ACC112 (cell line): ENCODE measurements at regions not wholly inside any gene's neighbourhood (a gene's known extent, or its start where the extent isn't known, plus 50 kb on each side); places are given as distances from the start of the nearest gene placed in this dataset.
"Not testable (repeated sequence)": the region's sequence is repeated elsewhere in the genome, so short reads cannot be mapped to it uniquely, and the experiment has no call there.

Source experiments
- H2AFZ ChIP-seq: fragments of 200-600 bp; sonication (generic); one replicate; pipeline ENCODE4 v1.6.0; 2017; ENCODE audit warnings: antibody characterized with exemption, low read length; ENCODE audit not compliant: unreplicated experiment
- H3K27ac ChIP-seq: fragments of 200-600 bp; sonication (generic); 2 replicates; pipeline ENCODE4 v1.5.1; 2014; ENCODE audit warnings: low read depth, mild to moderate bottlenecking, antibody characterized with exemption, low read length, moderate library complexity
- H3K27me3 ChIP-seq: fragments of 200-600 bp; sonication (generic); 2 replicates; pipeline ENCODE4 v1.6.1; 2014; ENCODE audit warnings: mild to moderate bottlenecking, antibody characterized with exemption, low read length, moderate library complexity, mixed read lengths; ENCODE audit not compliant: insufficient read depth
- H3K36me3 ChIP-seq: fragments of 200-600 bp; sonication (generic); 2 replicates; pipeline ENCODE4 v1.6.1; 2016; ENCODE audit warnings: mild to moderate bottlenecking, antibody characterized with exemption, low read length, moderate library complexity, mixed read lengths; ENCODE audit not compliant: insufficient read depth
- H3K4me1 ChIP-seq: fragments of 200-600 bp; sonication (generic); one replicate; pipeline ENCODE4 v1.6.1; 2016; ENCODE audit warnings: low read length, mixed read lengths; ENCODE audit not compliant: insufficient read depth, unreplicated experiment, control insufficient read depth
- H3K4me3 ChIP-seq: fragments of 200-600 bp; sonication (generic); 2 replicates; pipeline ENCODE4 v1.5.1; 2014; ENCODE audit warnings: mild to moderate bottlenecking, low read depth, low read length
- H3K79me2 ChIP-seq: fragments of 200-600 bp; sonication (generic); one replicate; pipeline ENCODE4 v1.6.0; 2016; ENCODE audit warnings: low read length; ENCODE audit not compliant: control insufficient read depth, unreplicated experiment, insufficient read depth

DNA sequence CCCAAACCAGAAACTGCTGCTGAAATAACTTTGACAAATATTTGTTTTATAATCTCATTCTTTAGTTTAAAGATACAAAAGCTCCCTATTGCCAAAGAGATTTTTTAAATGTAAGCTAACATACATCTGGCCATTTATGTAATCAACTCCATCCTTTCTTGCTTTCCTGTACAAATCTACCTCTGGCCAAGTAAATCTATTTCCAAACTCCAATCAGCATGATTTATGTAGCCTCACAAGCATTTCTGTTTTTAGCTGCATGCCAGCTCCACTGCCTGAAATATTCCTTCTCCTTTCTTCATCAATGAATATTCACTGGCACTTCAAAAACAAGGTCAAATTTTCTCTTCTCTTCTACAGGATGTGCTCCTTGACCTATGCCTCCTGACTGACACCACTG, 80.0 kb downstream of the SHOX2 start:
- Histone ChIP-seq H3K4me3 (no peak overlapping the region), H3K36me3 (no peaks in the 10 kb centered on the region), H3K79me2 (no peaks in the 10 kb centered on the region), H2AFZ (no peak overlapping the region), H3K27me3 (no peaks in the 10 kb centered on the region), H3K4me1 (no peaks in the 10 kb centered on the region), H3K27ac (no peak overlapping the region)

DNA sequence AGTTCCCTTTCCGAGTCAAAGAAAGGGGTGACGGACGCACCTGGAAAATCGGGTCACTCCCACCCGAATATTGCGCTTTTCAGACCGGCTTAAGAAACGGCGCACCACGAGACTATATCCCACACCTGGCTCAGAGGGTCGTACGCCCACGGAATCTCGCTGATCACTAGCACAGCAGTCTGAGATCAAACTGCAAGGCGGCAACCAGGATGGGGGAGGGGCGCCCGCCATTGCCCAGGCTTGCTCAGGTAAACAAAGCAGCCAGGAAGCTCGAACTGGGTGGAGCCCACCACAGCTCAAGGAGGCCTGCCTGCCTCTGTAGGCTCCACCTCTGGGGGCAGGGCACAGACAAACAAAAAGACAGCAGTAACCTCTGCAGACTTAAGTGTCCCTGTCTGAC, 86.3 kb downstream of the SHOX2 start:
- not testable (repeated sequence) for H3K79me2 ChIP-seq, H3K27ac ChIP-seq, H3K4me3 ChIP-seq, H2AFZ ChIP-seq, H3K4me1 ChIP-seq, H3K27me3 ChIP-seq, H3K36me3 ChIP-seq

DNA sequence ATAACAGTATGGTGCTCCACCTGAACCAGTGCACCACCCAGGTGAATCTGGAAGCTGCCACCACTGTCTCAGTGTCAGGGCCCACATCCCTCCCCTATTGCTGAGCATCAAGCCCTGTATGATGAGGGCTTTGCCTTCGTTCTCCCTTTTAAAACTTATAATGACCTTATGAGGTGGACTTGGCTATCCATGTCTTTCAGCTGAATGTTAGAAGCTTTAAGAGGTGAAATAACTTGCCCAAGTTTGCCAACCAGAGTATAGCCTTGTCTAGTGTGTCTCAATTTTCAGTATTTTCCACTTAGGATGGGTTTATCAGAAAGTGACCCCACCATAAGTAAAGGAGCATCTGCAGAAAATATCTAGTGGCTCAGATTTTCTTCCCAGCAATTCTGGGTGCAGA, 87.8 kb downstream of the SHOX2 start:
- H3K27me3 ChIP-seq: no peaks in the 10 kb centered on the region

DNA sequence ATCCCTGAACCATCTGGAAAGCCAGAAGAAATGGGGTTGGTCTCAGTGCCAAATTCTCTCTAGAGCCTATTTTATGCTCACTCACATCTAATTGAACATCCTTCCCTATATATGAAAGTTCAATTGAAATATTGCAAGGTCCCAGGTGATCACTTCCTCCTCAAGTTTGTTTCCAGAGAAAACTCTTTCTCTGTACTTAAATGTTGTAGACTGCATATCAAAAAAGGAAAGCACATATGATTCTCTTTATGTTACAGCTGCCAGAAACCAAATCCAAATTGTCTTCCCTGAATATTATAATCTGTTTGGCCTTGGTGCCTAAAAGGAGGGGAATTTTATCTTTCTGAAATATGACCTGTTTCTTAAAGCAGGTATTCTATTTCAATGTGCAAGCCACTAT, 93.3 kb downstream of the SHOX2 start:
- no peak overlapping the region for H2AFZ ChIP-seq
- no peaks in the 10 kb centered on the region for H3K27me3 ChIP-seq
- no peak overlapping the region for H3K27ac ChIP-seq
- no peaks in the 10 kb centered on the region for H3K36me3 ChIP-seq
- H3K4me3 ChIP-seq: no peak overlapping the region
- no peaks in the 10 kb centered on the region for H3K79me2 ChIP-seq
- H3K4me1 ChIP-seq: no peaks in the 10 kb centered on the region

More for the DNA sequence above, 87.8 kb downstream of the SHOX2 start:
- no peak overlapping the region for H3K27ac ChIP-seq
- no peak overlapping the region for H2AFZ ChIP-seq
- H3K4me3 ChIP-seq: no peak overlapping the region
- no peaks in the 10 kb centered on the region for H3K79me2 ChIP-seq
- no peaks in the 10 kb centered on the region for H3K4me1 ChIP-seq
- no peaks in the 10 kb centered on the region for H3K36me3 ChIP-seq

DNA sequence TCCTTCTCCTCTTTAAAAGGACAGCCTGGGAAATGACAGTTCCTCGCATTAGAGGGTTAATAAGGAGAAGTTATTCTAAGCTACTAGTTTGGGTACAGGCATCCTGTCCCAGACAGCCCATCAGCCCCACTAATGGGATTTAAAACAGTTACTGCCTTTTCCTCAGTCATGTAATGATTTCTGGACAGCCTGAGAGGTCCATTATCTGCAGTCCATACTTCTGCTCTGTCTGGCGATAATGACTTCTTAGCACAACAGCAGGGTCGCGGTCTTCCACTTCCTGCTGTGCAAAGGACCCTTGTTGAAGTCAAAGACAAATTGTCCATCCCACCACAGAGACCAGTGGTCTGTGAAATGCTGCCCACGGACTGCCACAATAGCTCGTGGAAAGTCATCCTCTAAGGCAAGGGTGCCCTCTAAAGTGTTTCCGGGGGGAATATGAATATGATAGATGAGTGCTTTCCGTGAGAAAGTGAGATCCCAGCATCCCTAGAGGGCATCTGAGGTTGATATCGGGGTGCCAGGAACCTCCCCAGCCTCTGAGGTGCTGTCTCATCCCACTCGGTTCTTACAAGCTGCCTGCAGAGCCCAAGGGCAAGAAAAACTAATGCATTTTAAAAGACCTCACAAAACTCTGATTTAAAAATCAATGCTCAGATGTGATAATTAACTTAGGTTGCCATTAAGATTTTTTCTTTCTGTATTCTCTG, 100.7 kb downstream of the SHOX2 start:
- Histone ChIP-seq H3K79me2 (no peaks in the 10 kb centered on the region), H3K27me3 (no peaks in the 10 kb centered on the region), H3K4me1 (no peaks in the 10 kb centered on the region), H3K4me3 (no peak overlapping the region), H3K27ac (no peak overlapping the region), H2AFZ (no peak overlapping the region), H3K36me3 (no peaks in the 10 kb centered on the region)

DNA sequence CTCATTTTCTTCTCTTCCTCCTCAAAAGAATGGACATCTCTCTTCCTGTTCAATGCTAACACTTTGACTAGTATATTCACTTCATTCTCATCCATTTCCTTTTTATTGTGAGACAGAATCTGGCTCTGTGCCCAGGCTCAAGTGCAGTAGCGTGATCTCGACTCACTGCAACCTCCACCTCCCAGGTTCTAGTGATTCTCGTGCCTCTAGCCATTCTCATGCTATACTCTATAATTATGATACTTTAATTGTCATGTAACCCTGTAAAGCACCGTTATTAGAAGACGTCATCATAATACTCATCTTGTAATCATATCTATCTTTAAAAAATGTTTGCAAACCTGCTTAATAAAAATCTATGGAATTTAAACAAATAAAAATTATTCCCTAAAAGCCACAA, 107.0 kb downstream of the SHOX2 start:
- Histone ChIP-seq H3K4me3 (no peak overlapping the region), H3K27me3 (no peaks in the 10 kb centered on the region), H3K27ac (no peak overlapping the region), H2AFZ (no peak overlapping the region), H3K79me2 (no peaks in the 10 kb centered on the region), H3K36me3 (no peaks in the 10 kb centered on the region), H3K4me1 (no peaks in the 10 kb centered on the region)

DNA sequence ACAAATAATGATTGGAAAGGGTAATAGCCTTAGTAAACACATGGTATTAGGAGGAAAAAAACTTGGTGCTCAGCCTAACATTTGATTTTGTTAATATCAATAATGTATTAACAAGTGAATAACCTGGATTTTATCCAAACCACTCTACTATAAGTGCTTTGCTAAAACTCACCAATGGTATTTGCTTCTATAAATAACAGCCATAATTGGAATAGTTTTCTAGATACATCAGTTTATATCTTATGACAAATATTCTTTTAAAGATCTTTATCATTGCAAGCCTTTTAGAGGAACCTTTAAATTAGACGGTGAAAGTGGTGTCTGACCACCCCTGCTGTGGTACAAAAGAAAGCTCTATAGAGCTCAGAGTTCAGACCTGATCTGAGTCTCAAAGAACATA, 123.9 kb downstream of the SHOX2 start:
- Histone ChIP-seq H3K36me3 (no peaks in the 10 kb centered on the region), H3K27ac (no peak overlapping the region), H3K27me3 (peaks cover 14% of the 10 kb centered on the region; the same call in 1 of the 2 replicates), H3K4me1 (no peaks in the 10 kb centered on the region), H2AFZ (no peak overlapping the region), H3K79me2 (no peaks in the 10 kb centered on the region), H3K4me3 (no peak overlapping the region)

DNA sequence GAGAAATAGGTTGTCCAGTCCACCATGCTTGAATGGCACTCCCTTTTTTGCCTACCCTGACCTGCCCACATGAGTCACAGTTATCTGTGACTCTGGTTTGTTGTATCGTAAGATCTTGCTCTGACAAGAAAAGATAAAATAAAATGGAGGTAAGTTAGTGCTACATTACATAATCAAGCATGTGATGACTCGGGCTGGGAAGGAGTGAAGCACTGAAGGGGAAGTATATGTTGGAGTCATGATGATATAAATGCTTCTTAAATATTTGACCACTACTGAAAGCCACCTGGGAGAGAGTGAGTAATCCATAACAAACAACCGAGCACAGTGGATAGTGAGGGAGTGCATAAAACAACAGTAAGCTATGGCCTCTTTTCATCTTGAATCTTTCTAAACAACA, 124.4 kb downstream of the SHOX2 start:
- Histone ChIP-seq H3K36me3 (no peaks in the 10 kb centered on the region), H3K27ac (no peak overlapping the region), H3K4me3 (no peak overlapping the region), H3K4me1 (no peaks in the 10 kb centered on the region), H3K27me3 (peaks cover 14% of the 10 kb centered on the region; the same call in 1 of the 2 replicates), H3K79me2 (no peaks in the 10 kb centered on the region), H2AFZ (no peak overlapping the region)

DNA sequence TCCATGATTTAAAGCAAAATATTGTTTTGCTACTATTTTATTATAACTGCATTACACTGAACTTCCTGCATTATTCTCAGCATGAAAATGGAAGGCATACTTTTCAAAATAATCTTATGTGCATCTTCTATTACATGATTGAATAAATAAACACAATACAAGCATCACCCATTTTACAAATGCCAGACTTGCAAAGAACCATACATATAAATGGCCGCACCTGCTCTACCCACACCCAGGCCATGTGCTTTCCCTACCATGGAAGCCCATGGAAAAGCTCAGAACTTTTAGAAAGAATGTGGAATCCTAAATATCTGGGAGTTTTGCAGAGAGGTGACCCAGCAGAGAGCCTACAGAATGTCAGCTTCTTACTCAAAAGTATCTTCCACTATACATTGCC, 127.2 kb downstream of the SHOX2 start:
- Histone ChIP-seq H3K4me1 (no peaks in the 10 kb centered on the region), H2AFZ (no peak overlapping the region), H3K27ac (no peak overlapping the region), H3K79me2 (no peaks in the 10 kb centered on the region), H3K36me3 (no peaks in the 10 kb centered on the region), H3K27me3 (peaks cover 12% of the 10 kb centered on the region; the same call in 1 of the 2 replicates), H3K4me3 (no peak overlapping the region)

DNA sequence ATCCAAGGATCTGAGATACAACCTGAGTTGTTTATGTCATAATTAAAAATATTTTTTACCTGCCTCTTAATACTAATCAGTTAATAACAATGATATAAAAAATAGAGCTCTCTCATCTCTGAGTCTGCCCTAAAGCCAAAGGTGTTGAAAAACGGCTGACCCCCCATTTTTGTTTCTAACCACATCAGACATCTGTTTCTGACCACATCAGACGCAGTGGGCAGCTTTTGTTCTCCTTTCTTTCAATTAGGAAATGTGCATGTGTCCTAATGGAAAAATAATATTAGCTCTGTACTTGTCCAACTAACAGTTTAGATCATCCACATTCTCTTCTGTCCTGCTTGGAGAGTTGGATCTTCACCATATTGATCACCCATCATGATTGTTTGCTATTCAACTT, 144.6 kb downstream of the SHOX2 start:
- H2AFZ ChIP-seq: no peak overlapping the region
- no peaks in the 10 kb centered on the region for H3K79me2 ChIP-seq
- H3K27me3 ChIP-seq: no peaks in the 10 kb centered on the region
- no peak overlapping the region for H3K27ac ChIP-seq
- no peaks in the 10 kb centered on the region for H3K4me1 ChIP-seq
- no peak overlapping the region for H3K4me3 ChIP-seq
- no peaks in the 10 kb centered on the region for H3K36me3 ChIP-seq

DNA sequence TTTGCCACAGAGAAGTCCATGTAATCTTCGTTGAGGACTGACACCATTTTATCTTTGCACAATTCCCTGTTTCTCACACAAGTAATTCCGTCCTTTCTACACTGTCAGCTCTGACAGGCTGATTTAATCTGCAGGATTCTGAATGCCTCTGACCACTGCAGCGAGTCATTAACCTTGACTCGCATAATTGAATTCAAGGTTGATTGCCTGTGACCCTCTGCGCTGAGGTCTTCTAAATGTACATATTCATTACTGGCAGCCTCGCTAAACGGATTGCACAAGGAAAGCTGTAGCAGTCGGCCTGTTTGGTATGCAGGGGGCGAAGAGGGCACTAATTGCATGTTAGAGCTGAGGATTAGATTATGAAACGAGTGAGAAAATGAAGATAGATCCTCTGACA, 147.8 kb downstream of the SHOX2 start:
- H3K27ac ChIP-seq: no peak overlapping the region
- no peaks in the 10 kb centered on the region for H3K27me3 ChIP-seq
- H3K79me2 ChIP-seq: no peaks in the 10 kb centered on the region
- H3K4me1 ChIP-seq: no peaks in the 10 kb centered on the region
- H2AFZ ChIP-seq: no peak overlapping the region
- H3K36me3 ChIP-seq: no peaks in the 10 kb centered on the region
- no peak overlapping the region for H3K4me3 ChIP-seq
